Activated CD8-positive, alpha-beta T cell treated with anti-CD3 and anti-CD28 coated beads for 36 hours (primary cell): ENCODE measurements at regions not wholly inside any gene's neighbourhood (a gene's known extent, or its start where the extent isn't known, plus 50 kb on each side); places are given as distances from the start of the nearest gene placed in this dataset.

Source experiments
- ATAC-seq: fragments of 200-7000 bp; cut with Tn5 transposase; one replicate; pipeline ENCODE4 v1.10.0; 2021; ENCODE audit warnings: mild to moderate bottlenecking, moderate library complexity
- CTCF ChIA-PET: fragments of 350-600 bp; sonication (Branson Sonifier 250); formaldehyde crosslinking; loops from one replicate; lab custom pipeline; 2021; ENCODE audit warnings: antibody characterized with exemption; lab: Charles Lee
- POLR2A ChIA-PET: fragments of 350-600 bp; sonication (Branson Sonifier 250); formaldehyde crosslinking; loops from one replicate; lab custom pipeline; 2021; ENCODE audit warnings: antibody characterized with exemption; lab: Charles Lee
- DNase-seq: peaks from one replicate; pipeline ENCODE4 v3.0.0-alpha.2; 2020
- H3K27ac Mint-ChIP-seq: one replicate; pipeline ENCODE4 v1.8.0; 2021; ENCODE audit warnings: mild to moderate bottlenecking, mixed read lengths
- H3K27me3 Mint-ChIP-seq: one replicate; pipeline ENCODE4 v1.8.0; 2021; ENCODE audit warnings: mixed read lengths
- H3K36me3 Mint-ChIP-seq: one replicate; pipeline ENCODE4 v1.8.0; 2021; ENCODE audit warnings: low read depth, mixed read lengths
- H3K4me1 Mint-ChIP-seq: one replicate; pipeline ENCODE4 v1.8.0; 2021; ENCODE audit warnings: low read depth, mixed read lengths
- H3K4me3 Mint-ChIP-seq: one replicate; pipeline ENCODE4 v1.8.0; 2021; ENCODE audit warnings: mild to moderate bottlenecking, moderate library complexity, mixed read lengths
- H3K9me3 Mint-ChIP-seq: one replicate; pipeline ENCODE4 v1.8.0; 2021; ENCODE audit warnings: mixed read lengths
- intact Hi-C: fragments of 100-400 bp; cut with micrococcal nuclease; formaldehyde crosslinking; loops from one replicate; pipeline ENCODE4 v1.10.0; 2022
- TF ChIP-seq, protein P1 (sequence below): fragments of 200-600 bp; IDR thresholded peaks from one replicate; pipeline ENCODE4 v1.8.0; 2022; ENCODE audit warnings: antibody characterized with exemption, mild to moderate bottlenecking

GRCh38 chr15:62805502-62805901 lies 237.0 kb upstream of the TPM1 start:
- H3K4me1 Mint-ChIP-seq, result no peaks in the 10 kb centered on the region
- TF ChIP-seq, protein P1, sequence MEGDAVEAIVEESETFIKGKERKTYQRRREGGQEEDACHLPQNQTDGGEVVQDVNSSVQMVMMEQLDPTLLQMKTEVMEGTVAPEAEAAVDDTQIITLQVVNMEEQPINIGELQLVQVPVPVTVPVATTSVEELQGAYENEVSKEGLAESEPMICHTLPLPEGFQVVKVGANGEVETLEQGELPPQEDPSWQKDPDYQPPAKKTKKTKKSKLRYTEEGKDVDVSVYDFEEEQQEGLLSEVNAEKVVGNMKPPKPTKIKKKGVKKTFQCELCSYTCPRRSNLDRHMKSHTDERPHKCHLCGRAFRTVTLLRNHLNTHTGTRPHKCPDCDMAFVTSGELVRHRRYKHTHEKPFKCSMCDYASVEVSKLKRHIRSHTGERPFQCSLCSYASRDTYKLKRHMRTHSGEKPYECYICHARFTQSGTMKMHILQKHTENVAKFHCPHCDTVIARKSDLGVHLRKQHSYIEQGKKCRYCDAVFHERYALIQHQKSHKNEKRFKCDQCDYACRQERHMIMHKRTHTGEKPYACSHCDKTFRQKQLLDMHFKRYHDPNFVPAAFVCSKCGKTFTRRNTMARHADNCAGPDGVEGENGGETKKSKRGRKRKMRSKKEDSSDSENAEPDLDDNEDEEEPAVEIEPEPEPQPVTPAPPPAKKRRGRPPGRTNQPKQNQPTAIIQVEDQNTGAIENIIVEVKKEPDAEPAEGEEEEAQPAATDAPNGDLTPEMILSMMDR, result no peak
- DNase-seq (no peak), ATAC-seq (no peak)
- H3K4me3 Mint-ChIP-seq, result no peak overlapping the region
- POLR2A ChIA-PET, result no interaction called here
- no peaks in the 10 kb centered on the region for H3K36me3 Mint-ChIP-seq
- CTCF ChIA-PET, result no interaction called here
- no peaks in the 10 kb centered on the region for H3K27me3 Mint-ChIP-seq
- H3K27ac Mint-ChIP-seq, result no peak overlapping the region
- H3K9me3 Mint-ChIP-seq, result no peaks in the 10 kb centered on the region
- intact Hi-C loops, result no loop called here

DNA sequence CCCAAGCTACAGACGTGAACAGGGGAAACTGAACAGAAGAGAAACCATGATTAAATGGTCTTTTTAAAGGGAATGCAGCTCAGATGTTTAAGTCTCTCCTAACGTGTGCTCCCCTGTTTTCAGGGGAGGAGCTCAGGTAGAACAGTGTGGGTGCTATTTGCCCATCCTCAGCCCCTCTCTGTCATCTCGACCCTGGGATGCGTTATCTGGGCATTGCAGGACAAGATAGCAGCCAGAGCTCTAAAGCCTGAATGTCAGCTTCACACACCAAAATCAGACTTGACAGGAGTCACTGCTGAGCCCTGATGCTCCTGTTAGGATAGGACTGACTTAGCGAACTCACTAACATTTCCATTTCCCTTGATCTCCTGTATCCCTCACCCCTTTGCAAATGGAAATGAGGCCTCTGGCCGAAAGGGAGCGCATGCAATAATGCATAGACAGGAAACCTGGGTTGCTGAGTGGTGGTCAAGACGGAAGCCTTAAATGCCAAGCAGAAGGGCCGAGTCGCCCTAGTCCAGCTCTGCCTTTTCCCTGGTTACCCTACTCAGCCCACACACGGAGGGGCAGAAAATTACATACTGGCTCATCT lies 234.9 kb upstream of the TPM1 start:
- Mint-ChIP-seq H3K27ac (no peak overlapping the region), H3K4me3 (no peak overlapping the region), H3K27me3 (no peaks in the 10 kb centered on the region), H3K4me1 (no peaks in the 10 kb centered on the region), H3K36me3 (no peaks in the 10 kb centered on the region), H3K9me3 (no peaks in the 10 kb centered on the region)
- POLR2A ChIA-PET, result no interaction called here
- ATAC-seq (no peak), DNase-seq (no peak)
- CTCF ChIA-PET, result no interaction called here
- intact Hi-C loops, result no loop called here
- TF ChIP-seq, protein P1, result no peak

- H3K36me3 Mint-ChIP-seq, result no peaks in the 10 kb centered on the region
- H3K4me1 Mint-ChIP-seq, result no peaks in the 10 kb centered on the region
- DNase-seq (no peak), ATAC-seq (no peak)
- ChIA-PET CTCF (interaction anchor here (1.3 kb wide), 1 partner anchor 68 kb away, joined by 3 read pairs; no protein-coding TSS in a partner anchor), POLR2A (no interaction called here)
- TF ChIP-seq, protein P1, result no peak
- no peak overlapping the region for H3K4me3 Mint-ChIP-seq
- no peaks in the 10 kb centered on the region for H3K9me3 Mint-ChIP-seq
- H3K27me3 Mint-ChIP-seq, result no peaks in the 10 kb centered on the region
- intact Hi-C loops, result no loop called here
- H3K27ac Mint-ChIP-seq, result no peak overlapping the region
Measured at GRCh38 chr15:62809115-62809967, 233.2 kb upstream of the TPM1 start.

- Mint-ChIP-seq H3K27ac (no peak overlapping the region), H3K9me3 (no peaks in the 10 kb centered on the region), H3K27me3 (no peaks in the 10 kb centered on the region), H3K4me1 (no peaks in the 10 kb centered on the region), H3K36me3 (no peaks in the 10 kb centered on the region), H3K4me3 (no peak overlapping the region)
- ATAC-seq (no peak), DNase-seq (no peak)
- ChIA-PET CTCF (interaction anchor here (1.3 kb wide), 1 partner anchor 67 kb away, joined by 3 read pairs; no protein-coding TSS in a partner anchor), POLR2A (no interaction called here)
- TF ChIP-seq, protein P1, result no peak
- intact Hi-C loops, result no loop called here
Measured at GRCh38 chr15:62809968-62810260, 232.6 kb upstream of the TPM1 start.

- ATAC-seq (no peak), DNase-seq (no peak)
- H3K27ac Mint-ChIP-seq, result no peak overlapping the region
- TF ChIP-seq, protein P1, result no peak
- H3K36me3 Mint-ChIP-seq, result no peaks in the 10 kb centered on the region
- H3K4me1 Mint-ChIP-seq, result no peaks in the 10 kb centered on the region
- H3K27me3 Mint-ChIP-seq, result no peaks in the 10 kb centered on the region
- H3K4me3 Mint-ChIP-seq, result no peak overlapping the region
- no peaks in the 10 kb centered on the region for H3K9me3 Mint-ChIP-seq
- intact Hi-C loops, result no loop called here
- POLR2A ChIA-PET, result no interaction called here
- CTCF ChIA-PET, result no interaction called here
Measured at GRCh38 chr15:62812515-62812835, 230.1 kb upstream of the TPM1 start.
